HPDE6-E6E7 (cell line): ENCODE measurements at regions not wholly inside any gene's neighbourhood (a gene's known extent, or its start where the extent isn't known, plus 50 kb on each side); places are given as distances from the start of the nearest gene placed in this dataset.
"Not testable (repeated sequence)": the region's sequence is repeated elsewhere in the genome, so short reads cannot be mapped to it uniquely, and the experiment has no call there.

Experiments used
- DNase-seq: peaks from one replicate; pipeline ENCODE4 v3.0.0; 2011; ENCODE audit warnings: missing footprints; ENCODE audit errors: extremely low spot score

DNA sequence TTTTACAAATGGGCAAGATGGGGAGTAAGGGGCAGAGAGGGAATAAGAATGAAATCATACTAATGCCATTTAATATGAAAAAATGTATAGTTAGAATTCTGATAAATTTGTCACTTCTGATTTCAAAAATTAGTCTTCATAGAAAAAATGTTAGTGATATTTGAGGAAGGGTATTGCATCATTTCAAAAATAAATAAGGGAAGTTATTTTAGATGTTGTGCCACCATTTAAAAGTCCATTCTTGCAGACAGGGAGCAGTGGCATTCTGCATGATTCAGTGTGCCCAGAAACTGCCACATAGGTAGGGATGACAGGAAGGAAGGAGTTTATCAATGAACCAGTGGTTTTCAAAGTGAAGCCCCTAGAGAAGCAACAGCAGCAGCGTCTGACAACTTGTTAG is 674.6 kb downstream of the EPM2A start:
- no peak for DNase-seq

DNA sequence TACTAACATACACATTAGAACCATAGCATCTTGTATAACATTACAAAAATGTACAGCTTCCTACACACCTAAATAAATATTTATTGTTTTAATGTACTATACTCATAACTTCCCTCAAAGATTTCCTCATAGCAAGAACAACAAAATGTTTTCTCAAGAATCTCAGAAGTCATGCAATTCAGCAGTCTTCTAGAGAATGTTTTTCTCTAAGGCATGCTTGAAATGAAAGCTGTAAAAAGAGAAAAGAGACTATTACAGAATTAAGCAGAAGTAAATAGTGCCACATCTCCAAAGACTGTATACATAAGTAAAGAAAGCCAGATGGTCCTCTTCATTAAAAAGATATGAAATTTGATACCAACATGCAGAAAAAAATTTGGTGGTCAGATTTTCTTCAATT is 672.2 kb downstream of the EPM2A start:
- no peak for DNase-seq

DNA sequence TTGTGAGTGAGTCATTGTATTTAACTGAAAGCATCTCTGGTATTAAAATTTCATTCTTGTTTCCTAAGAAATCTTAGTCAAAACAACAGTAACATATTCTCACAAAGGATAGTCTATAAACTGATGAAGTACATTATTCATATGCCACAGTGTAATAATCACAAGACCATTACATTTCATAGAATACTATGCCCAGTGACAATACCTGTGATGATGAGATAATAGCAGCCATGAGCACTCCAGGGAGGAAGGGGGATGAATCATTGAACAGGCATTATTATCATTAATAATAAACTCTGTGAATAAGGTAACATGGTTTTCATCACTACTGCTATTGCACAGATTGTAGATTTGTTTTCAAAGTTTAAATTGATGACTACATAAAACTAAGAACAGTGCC is 667.9 kb downstream of the EPM2A start:
- peak; percentile 16 for DNase-seq

DNA sequence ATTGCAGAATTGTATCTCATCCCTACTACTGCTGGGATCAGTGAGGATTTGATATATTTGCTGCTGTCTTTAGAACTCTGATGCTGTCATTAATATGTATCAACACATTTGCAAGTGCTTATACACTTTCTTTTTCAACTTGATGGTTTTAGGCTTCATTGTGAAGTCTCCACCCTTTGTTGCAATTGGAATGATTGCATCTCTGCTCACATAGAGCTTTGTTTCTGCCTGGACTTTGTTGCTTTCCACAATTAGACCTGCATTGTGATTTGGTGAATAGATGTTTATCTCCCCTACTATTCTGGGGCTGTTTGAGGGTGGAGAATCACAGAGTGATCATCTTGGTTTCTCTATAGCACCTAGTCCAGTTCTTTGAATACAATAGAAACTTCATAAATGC is 666.7 kb downstream of the EPM2A start:
- DNase-seq, result no peak

DNA sequence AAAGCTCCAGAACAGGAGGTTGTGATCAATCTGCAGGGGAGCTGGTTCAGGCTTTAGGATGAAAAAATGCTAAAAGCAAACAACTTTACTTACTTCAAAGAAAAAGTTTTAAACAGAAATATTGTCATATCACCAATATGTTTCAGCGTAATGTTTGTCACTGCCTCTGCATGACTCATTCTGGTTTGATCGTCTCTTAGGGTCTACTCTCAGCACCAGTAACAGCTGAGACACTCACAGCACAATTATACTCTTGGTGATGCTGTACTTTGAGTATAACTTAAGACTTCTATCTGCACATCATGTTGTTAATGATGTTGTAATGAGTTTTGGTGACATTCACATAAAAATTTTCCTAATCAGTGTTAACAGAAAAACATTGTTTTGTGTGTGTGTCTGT is 665.4 kb downstream of the EPM2A start:
- DNase-seq, result no peak

DNA sequence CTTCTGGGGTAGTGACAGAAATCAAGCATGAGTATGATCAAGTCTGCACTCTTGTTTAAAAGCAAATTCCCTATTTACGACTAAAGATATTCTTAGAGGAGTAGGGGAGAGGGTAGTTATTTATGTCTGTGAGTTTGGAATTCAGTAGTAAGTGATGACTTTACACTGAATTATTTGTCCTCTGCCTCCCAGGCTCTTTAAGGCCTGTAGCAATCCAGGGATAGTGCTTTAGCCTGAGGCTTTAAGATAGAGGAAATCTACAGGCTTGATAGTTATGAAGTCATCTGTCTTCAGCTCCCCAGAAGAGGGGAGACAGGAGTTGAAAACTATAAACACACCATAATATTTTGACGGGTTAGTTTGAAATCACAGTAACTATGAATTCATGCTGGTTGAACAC is 664.5 kb downstream of the EPM2A start:
- no peak for DNase-seq

DNA sequence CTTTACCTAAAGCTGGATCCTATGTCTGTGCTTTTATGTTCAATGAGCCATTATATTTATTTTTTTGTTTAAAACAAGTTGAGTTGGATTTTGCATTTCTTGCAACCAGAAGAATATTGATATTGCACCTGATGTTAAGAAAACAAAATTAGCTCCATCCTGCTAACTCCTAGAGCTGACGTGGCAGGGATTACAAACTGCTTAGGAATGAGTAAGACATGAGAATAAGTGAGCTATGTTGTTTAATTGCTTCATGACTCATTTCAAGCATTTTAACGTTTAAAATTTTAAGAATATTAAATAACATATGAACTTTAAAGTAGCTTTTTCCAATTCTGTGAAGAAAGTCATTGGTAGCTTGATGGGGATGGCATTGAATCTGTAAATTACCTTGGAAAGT is 663.5 kb downstream of the EPM2A start:
- DNase-seq, result peak; percentile 42

DNA sequence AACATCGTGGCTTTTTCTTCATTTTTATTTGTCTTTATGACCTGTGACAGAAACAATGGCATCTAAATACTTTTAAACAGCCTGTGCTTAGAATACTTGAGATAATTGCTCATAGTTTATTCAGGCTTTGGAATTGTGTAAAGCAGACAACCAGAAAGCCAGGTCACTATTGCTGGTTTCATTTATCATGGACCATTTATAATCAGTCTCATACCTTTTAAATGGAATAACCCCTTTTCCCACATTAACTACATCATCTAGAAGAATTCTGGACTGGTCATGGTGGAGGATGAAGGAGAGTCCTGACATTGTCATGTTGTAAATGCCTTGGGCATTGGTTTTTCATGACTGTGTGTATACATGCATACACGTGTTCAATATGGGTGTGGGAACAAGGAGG is 661.5 kb downstream of the EPM2A start:
- DNase-seq, result no peak

DNA sequence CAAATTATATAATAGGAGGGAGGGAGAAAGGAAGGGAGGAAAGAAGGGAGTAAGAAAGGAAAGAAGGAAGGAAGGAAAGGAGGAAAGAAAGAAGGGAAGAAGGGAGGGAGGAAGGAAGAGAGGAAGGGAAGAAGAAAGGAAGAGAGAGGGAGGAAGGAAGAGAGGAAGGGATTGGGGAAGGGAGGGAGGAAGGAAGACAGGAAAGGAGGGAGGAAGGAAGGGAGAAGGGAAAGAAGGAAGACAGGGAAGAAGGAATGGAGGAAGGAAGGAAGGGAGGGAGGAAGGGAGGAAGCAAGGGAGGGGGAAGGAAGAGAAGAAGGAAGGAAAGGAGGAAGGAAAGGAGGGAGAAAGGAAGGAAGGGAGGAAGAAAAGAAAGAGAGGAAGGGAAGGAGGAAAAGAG is 660.5 kb downstream of the EPM2A start:
- DNase-seq, result no peak

DNA sequence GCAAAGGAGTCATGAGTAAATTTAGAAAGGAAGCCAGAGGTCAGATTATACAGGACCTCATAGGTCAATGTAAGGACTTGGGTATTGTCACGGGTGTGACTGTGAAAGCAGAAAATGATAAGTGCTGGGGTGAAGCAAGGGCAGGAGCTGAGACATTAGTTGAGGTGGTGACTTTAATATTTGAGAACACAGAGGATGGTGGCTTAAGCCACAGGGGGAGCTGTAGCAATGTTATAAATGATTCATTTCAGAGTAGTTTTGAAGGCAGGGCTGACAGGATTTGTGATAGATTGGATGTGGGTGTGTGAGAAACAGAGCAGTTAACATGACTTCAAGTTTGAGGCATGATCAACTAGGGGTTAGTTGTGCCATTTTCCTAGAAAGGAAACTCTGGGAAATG is 659.9 kb downstream of the EPM2A start:
- DNase-seq, result no peak

DNA sequence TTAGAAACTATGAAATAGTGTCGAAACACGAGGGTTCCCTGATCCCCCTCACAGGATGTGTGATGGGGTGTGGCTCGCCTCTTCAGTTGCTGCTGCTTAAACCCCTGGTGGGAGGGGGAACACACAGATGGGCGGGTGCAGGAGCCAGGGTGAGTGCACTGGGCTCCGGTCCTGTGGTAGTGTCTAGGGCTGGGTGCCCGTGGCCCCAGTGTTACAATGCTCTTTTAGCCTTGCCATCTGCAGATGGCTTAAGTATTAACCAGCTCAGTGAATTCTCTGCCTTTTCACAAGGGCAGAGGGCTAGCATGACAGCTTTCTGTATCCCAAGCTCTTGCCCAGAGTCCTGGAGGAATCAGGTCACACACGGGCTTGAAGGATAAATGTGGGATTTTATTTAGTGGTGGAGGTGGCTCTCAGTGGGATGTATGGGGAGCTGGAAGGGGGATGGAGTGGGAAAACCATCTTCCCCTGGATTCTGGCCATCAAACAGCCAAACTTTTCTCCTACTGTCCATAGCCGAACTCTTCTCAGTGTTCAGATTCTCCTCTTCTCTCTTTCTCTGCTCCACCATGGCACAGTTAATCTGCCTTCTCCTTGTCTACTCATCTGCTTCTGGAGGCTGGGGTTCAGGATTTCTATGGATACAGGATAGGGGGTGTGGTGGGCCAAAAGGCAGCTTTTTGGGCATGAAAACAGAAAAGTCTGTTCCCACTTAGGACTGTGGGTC is 659.0 kb downstream of the EPM2A start:
- no peak for DNase-seq

DNA sequence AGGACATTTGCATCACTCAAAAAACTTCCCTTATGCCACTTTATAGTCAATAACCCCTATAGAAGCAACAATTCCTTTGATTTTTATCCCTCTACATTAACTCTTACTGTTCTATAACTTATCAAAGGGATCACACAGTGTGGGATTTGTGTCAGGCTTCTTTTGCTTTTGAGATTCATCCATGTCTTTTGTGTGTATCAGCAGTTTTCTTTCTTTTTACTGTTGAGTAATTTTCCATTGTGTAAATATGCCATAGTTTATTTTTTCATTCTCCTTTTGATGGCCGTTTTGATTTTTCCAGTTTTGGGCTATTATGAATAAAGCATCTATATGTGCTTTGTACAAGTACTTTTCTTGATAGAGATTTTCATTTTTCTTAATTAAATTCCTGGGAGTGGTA is 657.9 kb downstream of the EPM2A start:
- DNase-seq, result no peak

DNA sequence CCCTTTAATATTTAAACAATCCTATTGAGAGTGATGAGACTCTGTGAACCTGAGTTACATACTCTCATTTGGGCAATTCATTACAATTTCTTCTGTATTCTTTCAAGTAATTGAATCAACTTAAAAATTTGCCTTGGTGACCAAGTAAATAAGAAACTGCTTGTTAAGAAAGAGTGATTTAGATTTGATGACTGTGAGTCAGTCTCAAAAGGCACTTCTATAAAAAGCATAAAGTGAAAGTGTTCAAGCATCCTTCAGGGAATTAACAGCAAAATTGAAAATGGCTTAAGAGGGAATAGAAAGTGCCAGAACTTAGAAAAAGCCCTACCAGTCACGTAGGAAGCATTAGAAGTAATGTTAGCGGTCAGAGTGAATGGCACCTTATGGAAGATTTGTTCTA is 654.7 kb downstream of the EPM2A start:
- DNase-seq, result no peak

DNA sequence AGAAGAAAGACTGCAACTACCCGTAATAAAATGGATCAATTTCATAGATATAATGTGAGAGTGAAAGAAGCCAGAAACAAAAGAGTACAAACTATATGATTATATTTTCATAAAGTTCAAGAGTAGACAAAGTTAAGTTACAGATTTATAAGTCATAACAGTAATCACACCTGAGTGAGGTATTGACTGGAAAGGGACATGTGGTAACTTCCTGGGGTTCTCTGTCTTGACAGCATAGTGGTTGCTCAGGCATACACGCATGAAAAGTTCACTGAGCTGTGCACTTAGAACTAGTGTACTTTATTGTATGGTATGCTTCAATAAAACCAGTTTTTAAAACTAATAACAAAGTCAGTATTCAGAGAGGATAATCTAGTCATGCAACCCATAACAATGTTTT is 653.6 kb downstream of the EPM2A start:
- DNase-seq, result no peak

DNA sequence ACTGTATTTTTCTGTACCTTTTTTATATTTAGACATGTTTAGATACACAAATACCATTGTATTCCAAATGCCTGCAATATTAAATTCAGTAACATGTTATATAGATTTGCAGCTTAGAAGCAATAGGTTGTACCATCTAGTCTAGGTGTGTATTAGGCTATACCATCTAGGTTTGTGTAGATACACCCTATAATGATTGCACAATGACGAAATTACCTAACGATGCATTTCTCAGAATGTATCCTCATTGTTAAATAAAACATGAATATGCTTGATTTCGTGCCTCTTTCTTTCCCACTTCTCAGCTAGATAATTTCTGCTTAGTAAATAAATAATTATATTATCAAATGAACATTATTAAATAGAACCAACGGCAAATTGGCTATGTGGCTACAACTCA is 653.0 kb downstream of the EPM2A start:
- DNase-seq, result no peak

DNA sequence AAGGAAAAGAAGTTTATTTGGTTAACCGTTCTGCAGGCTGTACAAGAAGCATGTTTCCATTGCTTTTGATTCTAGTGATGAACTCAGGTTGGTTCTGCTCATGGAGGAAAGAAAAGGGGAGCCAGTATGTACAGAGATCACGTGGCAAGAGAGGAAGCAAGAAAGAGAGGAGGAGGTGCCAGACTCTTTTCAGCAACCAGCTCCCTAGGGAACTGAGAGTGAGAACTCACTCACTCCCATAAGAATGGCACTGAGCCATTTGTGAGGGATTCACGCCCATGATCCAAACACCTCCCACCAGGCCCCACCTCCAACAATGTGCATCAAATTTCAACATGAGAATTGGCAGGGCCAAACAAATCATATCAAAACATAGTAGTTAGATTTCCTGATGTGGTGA is 649.1 kb downstream of the EPM2A start:
- no peak for DNase-seq

DNA sequence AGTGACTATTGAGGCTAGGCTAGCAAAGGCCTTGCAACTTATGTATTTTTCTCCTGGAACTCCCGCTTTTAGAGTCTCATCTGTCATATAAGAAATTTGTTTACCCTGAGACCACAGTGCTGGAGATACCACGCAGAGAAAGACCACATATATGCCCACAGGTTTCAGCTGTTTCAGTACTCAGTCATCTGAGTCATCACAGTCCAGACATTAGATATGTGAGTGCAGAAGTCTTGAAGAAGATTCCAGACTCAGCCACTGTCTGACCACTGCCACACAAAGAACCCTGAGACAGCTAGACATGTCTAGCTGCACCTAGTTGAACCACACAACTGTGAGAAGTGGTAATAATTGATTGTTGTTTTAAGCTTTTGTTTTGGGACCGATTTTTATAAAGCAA is 648.3 kb downstream of the EPM2A start:
- DNase-seq, result no peak

DNA sequence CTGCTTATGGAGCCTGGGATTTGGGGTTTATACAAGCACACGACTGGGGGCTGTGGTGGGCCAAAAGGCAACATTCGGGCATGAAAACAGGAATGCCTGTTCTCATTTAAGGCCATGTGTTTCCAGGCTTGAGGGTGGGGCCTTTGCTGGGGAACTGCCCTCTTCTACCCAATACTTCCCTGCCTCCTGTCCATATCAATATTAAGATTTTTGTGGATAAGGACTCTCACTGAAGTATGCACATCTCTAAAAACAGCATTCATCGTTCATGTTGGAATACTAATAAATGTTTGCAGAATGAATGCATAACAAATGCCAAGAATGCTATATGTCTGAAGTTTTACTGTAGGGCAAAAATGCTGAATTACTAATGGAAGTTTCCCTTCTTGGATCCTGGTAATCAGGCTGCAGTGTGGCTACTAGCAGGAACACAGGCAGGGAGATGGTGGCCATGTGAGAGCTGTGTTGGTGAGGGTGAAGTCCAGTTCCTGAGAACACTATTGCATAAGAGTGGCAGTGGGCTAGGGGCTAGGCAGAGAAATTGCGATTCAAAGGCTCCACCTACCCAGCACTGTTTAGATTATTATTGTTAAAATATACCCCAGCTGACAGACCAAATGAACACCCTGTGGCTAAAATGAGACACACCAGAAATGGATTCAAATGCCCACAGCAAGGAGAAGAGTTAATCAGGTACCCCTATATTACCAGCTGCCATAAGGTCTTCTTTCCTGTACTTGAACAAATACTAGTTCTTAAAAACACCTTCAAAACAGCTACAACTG is 644.3 kb downstream of the EPM2A start:
- DNase-seq, result no peak

DNA sequence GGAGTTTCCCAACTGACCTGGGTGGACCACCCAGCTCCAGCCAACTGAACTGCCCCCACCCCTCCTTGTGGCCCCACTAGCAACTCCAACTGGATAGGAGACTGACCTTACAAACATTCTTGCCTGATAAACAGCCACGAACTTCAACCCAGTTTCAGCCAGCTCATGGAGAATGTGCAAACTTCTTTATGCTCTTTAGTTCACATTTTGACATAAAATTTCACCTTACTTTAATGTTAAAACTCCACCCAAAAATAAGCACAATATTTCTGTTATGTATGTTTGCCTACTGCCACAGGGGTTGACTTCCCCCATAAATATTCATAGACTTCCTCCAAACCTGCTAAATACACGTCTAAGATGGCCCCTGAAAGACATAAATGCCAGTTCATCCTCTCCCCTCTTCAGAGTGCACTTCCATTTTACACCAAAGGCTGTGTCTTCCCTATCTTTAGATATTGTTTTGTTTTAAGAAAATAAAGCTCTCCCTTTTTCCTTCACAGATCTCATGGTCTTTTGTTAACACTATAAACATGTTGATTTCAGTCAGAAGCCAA is 643.7 kb downstream of the EPM2A start:
- no peak for DNase-seq

DNA sequence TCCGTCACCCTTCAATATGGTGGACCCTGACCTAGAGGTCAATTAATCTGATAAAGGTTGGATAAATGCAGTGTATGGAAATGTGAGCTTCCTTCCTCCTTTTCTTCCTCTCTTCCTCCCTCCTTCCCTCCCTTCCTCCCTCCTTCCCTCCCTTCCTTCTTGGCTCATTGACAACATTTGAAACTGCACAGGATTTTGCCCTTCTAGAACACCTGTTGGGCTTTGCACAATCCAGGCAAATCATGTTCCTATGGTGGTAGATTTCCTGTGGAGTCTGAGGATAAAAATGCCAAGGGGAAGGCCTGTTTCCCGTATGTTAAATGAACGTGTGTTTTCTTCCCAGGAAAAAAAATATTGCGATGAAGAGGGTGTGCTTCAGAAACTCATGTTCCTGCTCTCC is 642.8 kb downstream of the EPM2A start:
- no peak for DNase-seq

DNA sequence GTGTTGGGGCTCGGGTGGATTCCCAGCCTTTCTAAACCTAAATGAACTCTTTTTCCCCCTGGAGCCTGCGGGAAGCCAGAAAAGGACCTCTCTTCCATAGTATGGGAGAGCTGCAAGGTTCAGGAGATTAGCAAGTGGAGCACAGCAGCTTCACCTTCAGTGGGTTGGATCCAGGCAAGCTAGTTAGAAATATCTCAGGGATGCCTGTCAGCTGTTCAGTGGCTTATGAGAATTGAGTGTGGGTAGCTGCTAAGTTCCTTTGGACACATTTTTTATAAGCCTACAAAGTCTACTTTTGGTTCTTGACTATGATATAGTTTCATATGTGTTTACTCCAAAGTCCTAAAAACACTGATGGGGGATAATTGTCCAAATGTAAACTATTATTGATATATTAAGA is 642.1 kb downstream of the EPM2A start:
- DNase-seq, result no peak

DNA sequence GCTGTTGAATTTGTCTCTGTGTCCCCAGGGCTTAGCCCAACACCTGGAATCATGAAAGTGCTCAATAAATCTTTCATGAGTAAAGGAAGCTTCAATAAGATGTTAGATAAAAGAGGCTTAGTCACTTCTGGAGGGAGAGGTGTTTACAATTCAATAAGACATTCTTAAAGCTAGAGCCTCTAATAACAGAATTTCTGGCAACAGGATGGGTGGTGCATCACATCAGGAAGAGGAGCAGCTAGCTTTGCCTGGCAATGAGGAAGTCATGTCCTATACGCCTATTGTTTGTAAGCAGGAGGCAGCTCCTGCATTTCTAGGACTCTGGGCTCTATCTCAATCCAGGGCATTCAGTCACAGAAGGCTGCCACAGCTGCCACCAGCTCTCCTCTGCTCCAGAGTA is 638.5 kb downstream of the EPM2A start:
- DNase-seq, result no peak

DNA sequence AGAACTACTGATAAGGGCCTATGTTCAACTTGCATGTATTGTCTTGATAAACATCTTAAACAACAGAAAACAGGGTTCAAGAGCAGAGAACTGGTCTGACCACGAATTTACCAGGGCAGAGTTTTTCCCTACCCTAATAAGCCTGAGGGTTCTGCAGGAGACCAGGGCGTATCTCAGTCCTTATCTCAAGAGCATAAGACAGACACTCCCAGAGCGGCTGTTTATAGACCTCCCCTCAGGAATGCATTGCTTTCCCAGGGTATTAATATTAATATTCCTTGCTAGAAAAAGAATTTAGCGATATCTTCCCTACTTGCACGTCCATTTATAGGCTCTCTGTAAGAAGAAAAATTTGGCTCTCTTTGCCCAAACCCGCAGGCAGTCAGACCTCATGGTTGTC is 637.2 kb downstream of the EPM2A start:
- not testable (repeated sequence) for DNase-seq
